ENCODE measurements at regions not wholly inside any gene's neighbourhood (a gene's known extent, or its start where the extent isn't known, plus 50 kb on each side); places are given as distances from the start of the nearest gene placed in this dataset.

DNA sequence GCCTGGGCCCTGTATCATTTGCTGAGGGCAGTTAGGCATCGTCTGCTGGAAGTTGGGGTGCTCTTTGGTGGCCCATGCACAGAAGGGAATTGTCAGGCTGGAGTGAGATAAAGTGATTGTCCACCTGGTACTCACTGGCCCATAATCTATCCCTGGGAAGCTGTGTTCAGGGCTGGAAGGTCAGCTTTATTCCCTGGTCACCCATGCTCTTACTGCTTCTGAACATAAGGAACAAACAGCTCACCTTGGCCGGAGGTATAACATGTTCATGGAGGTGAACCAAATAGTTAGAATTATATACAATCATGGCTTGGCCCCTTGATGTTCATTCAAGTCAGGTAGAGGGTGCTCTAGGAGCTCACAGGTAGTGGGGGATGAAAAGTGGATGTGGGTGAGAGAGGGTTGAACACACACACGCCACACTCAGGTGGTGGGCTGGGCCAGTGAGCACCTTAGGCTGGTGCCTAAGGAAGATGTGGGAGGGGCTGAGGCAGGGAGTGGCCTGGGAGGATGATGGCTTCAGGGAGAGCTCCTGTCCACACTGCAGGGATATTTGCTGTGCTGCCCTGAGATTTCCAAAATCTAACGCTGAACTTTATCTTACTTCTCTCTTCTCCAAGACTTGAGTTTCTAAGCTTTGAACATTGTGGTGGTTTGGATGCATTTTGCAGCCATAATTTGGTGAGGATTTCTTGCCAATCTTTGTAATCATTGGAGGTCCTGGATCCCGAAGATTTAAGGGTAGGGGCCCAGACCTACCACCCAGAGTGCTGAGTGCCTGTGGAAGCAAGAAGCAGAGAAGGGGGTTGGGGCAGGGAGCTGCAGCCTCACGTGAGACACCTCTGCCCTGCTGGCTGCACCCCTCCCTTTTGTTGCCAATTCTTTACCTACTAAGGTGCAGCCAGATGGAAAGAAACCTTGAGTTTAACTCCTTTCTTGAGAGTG lies 420.6 kb downstream of the ZNF536 start (continued):
- TF ChIP-seq KDM4A (IDR thresholded peaks at IDR 0.05; ENCODE audit: low read depth, low read length, severe bottlenecking), result no peak
- TF ChIP-seq FOSL1 (IDR thresholded peaks at IDR 0.05; ENCODE audit: insufficient read depth, low read depth, low read length), result no peak
- no peak for TF ChIP-seq BRCA1 (IDR thresholded peaks at IDR 0.05; ENCODE audit: low read depth, low read length)
- TF ChIP-seq JUN (IDR thresholded peaks at IDR 0.05; ENCODE audit: low read depth, low read length), result no peak
- no peak for TF ChIP-seq CBX5 (IDR thresholded peaks at IDR 0.05; ENCODE audit: low read depth, low read length)
- TF ChIP-seq, protein P1, sequence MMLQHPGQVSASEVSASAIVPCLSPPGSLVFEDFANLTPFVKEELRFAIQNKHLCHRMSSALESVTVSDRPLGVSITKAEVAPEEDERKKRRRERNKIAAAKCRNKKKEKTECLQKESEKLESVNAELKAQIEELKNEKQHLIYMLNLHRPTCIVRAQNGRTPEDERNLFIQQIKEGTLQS (IDR thresholded peaks at IDR 0.05; ENCODE audit: insufficient read depth, low read depth, low read length), result no peak
- no peak for TF ChIP-seq JUND (IDR thresholded peaks at IDR 0.05; ENCODE audit: low read length)
- TF ChIP-seq, protein P2, sequence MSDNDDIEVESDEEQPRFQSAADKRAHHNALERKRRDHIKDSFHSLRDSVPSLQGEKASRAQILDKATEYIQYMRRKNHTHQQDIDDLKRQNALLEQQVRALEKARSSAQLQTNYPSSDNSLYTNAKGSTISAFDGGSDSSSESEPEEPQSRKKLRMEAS (IDR thresholded peaks at IDR 0.05), result no peak
- TF ChIP-seq EP300 (IDR thresholded peaks at IDR 0.05; ENCODE audit: borderline replicate concordance in 1 of 2, low read depth in 2 of 2, low read length in 2 of 2), result no peak
